Spleen (tissue), 11 donors: ENCODE measurements at regions not wholly inside any gene's neighbourhood (a gene's known extent, or its start where the extent isn't known, plus 50 kb on each side); places are given as distances from the start of the nearest gene placed in this dataset.

Source experiments
- DNase-seq: peaks from one replicate; pipeline ENCODE4 v3.0.0-alpha.2; 2020
- H3K27ac ChIP-seq, 8 donors: fragments of 200-600 bp; sonication (generic) in 7 of 8; 1 replicate in 4 of 8; 2 replicates in 4 of 8; pipeline versions ENCODE4 v1.5.0 to v1.8.0; 2016 to 2021; ENCODE audit warnings: inconsistent platforms in 4 of 8, mild to moderate bottlenecking in 4 of 8, moderate library complexity in 1 of 8
- H3K27me3 ChIP-seq, 7 donors: fragments of 200-600 bp; sonication (generic) in 6 of 7; replicated peaks in 1 of 7; 1 replicate in 4 of 7; 2 replicates in 3 of 7; pipeline versions ENCODE4 v1.5.0 to v1.8.0; 2016 to 2021; ENCODE audit warnings: inconsistent platforms in 3 of 7, mild to moderate bottlenecking in 1 of 7
- H3K36me3 ChIP-seq, 6 donors: fragments of 200-600 bp; sonication (generic) in 5 of 6; 1 replicate in 4 of 6; 2 replicates in 2 of 6; pipeline versions ENCODE4 v1.5.0 to v1.8.0; 2016 to 2021; ENCODE audit warnings: inconsistent platforms in 2 of 6
- H3K4me1 ChIP-seq, 6 donors: fragments of 200-600 bp; sonication (generic) in 5 of 6; 1 replicate in 3 of 6; 2 replicates in 3 of 6; pipeline versions ENCODE4 v1.5.0 to v1.8.0; 2016 to 2021; ENCODE audit warnings: inconsistent platforms in 3 of 6
- H3K4me3 ChIP-seq, 8 donors: fragments of 200-600 bp; sonication (generic) in 7 of 8; 1 replicate in 4 of 8; 2 replicates in 4 of 8; pipeline versions ENCODE4 v1.5.0 to v1.8.0; 2016 to 2021; ENCODE audit warnings: inconsistent platforms in 4 of 8, mild to moderate bottlenecking in 4 of 8, moderate library complexity in 2 of 8
- H3K9me3 ChIP-seq, 8 donors: fragments of 200-600 bp; sonication (generic) in 7 of 8; 1 replicate in 4 of 8; 2 replicates in 4 of 8; pipeline versions ENCODE4 v1.5.0 to v1.8.0; 2016 to 2021; ENCODE audit warnings: inconsistent platforms in 4 of 8
- POLR2A ChIP-seq, 3 donors: fragments of 450-650 bp; IDR thresholded peaks; one replicate each; pipeline ENCODE4 v1.5.1; 2017; ENCODE audit warnings: antibody characterized with exemption in 3 of 3, mild to moderate bottlenecking in 1 of 3
- POLR2AphosphoS5 ChIP-seq, 3 donors: sonication (generic); formaldehyde crosslinking; IDR thresholded peaks; one replicate each; pipeline ENCODE4 v1.5.1; 2017; ENCODE audit warnings: antibody characterized with exemption in 3 of 3
- WGBS, 5 donors: extraction: QIAGEN DNeasy Blood & Tissue Kit in 3 of 5; methylation state at CpG; one replicate each; pipeline versions ENCODE4 v1.1.5 to v1.1.7; 2013 to 2018; 5-methylcytosine and 5-hydroxymethylcytosine counted together
- intact Hi-C: fragments of 100-400 bp; cut with DNase I; formaldehyde crosslinking; loops from one replicate; pipeline ENCODE4 v1.15.0; 2023; ENCODE audit warnings: low total_unique reads
- TF ChIP-seq, protein P1 (sequence below), 11 experiments: fragments of 200-600 bp in 7 of 11; fragments of 450-650 bp in 4 of 11; sonication (generic) in 4 of 11; IDR thresholded peaks in 8 of 11; conservative IDR thresholded peaks in 3 of 11; 1 replicate in 7 of 11; 2 replicates in 4 of 11; pipeline versions ENCODE4 v1.4.0 to v1.8.0; 2016 to 2021; ENCODE audit warnings: antibody characterized with exemption in 11 of 11, inconsistent platforms in 4 of 11, mild to moderate bottlenecking in 1 of 11
- donor health status: healthy with polysubstance abuse.
- donor health status: DM: no; HTN: no; CAD: no; lungs with moderate emphysema.
- donor health status: DM: no; HTN: no; CAD: no.
- donor health status: Bipolar disorder and iron deficiency.
- donor health status: healthy.
- donor health status: DM: no; HTN: no; CAD: no.
- donor health status: DM: yes; HTN: yes; CAD: no.

DNA sequence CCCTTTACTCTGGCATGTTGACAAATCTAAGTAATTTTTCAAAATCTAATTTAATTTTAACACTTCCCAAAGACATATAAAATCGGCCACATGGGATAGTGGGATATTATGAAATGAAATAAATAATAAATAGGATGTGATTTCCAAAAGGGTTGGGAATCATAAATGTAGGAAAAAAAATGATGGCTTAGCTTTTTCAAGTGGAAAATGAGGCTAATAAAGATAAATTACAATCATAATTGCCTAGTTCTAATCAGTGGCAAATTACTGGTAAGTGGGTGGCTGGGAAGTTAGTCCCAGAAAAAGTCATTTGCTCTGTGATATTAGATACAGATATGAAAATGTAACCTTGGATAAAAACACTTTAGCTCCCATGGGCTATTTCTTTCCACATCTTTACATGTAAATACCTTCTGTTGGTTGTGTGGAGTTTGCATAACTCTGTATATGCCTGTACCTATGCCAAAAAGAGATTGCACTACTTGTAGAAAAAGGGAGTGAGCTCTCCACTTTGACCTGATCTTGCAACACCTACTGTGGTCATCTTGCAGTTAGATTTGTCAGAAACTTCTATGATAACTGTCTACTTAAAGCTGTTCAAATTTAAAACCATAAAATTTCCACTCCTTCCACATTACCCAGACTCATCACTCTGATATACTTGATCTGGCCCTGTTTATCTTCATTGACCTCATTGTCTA, 284.6 kb upstream of the KAZN start:
- WGBS, 5 donors, result 72 to 91% (median 80%) methylated on average over 1 of the region's 1 CpG
- H3K27me3 ChIP-seq, result peaks cover 0 to 9% (median 0%) of the 10 kb centered on the region in 7 donors
- no peak overlapping the region for H3K4me3 ChIP-seq
- DNase-seq, result no peak
- intact Hi-C loops, result no loop called here
- H3K27ac ChIP-seq, result no peak overlapping the region
- peaks cover 0 to 13% (median 3%) of the 10 kb centered on the region in 8 donors for H3K9me3 ChIP-seq
- H3K4me1 ChIP-seq, result no peaks in the 10 kb centered on the region
- TF ChIP-seq, protein P1, sequence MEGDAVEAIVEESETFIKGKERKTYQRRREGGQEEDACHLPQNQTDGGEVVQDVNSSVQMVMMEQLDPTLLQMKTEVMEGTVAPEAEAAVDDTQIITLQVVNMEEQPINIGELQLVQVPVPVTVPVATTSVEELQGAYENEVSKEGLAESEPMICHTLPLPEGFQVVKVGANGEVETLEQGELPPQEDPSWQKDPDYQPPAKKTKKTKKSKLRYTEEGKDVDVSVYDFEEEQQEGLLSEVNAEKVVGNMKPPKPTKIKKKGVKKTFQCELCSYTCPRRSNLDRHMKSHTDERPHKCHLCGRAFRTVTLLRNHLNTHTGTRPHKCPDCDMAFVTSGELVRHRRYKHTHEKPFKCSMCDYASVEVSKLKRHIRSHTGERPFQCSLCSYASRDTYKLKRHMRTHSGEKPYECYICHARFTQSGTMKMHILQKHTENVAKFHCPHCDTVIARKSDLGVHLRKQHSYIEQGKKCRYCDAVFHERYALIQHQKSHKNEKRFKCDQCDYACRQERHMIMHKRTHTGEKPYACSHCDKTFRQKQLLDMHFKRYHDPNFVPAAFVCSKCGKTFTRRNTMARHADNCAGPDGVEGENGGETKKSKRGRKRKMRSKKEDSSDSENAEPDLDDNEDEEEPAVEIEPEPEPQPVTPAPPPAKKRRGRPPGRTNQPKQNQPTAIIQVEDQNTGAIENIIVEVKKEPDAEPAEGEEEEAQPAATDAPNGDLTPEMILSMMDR (IDR thresholded peaks at IDR 0.05 in 8 of 11, conservative IDR thresholded peaks at IDR 0.05 in 3 of 11), result no peak
- TF ChIP-seq POLR2A (IDR thresholded peaks at IDR 0.05) (no peak), POLR2AphosphoS5 (IDR thresholded peaks at IDR 0.05) (no peak)
- H3K36me3 ChIP-seq, result no peaks in the 10 kb centered on the region

DNA sequence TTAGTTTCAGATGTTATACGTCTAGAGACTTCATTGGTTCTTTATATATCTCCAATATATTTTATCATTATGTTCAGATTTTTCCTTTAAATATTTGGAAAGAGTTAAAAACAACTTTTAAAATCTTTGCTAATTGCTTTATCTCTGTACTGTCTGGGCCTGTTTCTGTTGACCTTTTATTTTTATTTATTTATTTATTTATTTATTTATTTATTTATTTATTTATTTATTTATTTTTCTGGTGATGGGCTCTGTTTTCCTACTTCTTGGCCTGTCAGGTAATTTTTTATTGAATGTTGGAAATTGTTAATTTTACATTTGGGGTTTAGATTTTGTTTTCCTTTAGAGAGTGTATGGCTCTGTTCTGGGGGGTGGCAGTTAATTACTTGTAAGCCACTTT, 279.7 kb upstream of the KAZN start:
- no peak for TF ChIP-seq POLR2AphosphoS5 (IDR thresholded peaks at IDR 0.05)
- TF ChIP-seq, protein P1 (IDR thresholded peaks at IDR 0.05 in 8 of 11, conservative IDR thresholded peaks at IDR 0.05 in 3 of 11), result no peak
- TF ChIP-seq POLR2A (IDR thresholded peaks at IDR 0.05), result no peak
- H3K36me3 ChIP-seq, result no peaks in the 10 kb centered on the region
- no peak overlapping the region for H3K4me3 ChIP-seq
- 84 to 91% (median 89%) methylated on average over 1 of the region's 1 CpG for WGBS, 5 donors
- no peaks in the 10 kb centered on the region for H3K4me1 ChIP-seq
- peaks cover 0 to 17% (median 10%) of the 10 kb centered on the region in 8 donors for H3K9me3 ChIP-seq
- H3K27ac ChIP-seq, result no peak overlapping the region
- no peak for DNase-seq
- intact Hi-C loops, result no loop called here
- peaks cover 0 to 28% (median 0%) of the 10 kb centered on the region in 7 donors for H3K27me3 ChIP-seq

DNA sequence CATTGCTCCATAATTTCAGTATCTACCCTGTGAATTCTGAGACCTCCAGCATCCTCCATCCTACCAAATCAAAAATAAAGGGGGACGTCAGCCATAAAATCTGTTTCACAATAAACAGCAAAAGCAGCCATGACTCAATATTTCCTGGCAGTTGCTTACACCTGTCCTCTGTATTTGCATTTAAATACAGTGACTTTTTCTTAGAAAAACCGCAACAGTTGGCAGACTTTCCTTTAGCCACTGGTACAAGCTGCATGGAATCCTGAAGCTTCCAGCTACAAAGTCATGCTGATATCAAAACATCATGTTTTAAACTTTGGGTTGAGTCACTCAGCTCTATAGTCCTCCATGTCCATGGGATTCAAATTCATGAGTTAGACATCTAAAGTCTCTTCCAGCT, 278.0 kb upstream of the KAZN start:
- TF ChIP-seq POLR2AphosphoS5 (IDR thresholded peaks at IDR 0.05), result no peak
- no peak for TF ChIP-seq POLR2A (IDR thresholded peaks at IDR 0.05)
- TF ChIP-seq, protein P1 (IDR thresholded peaks at IDR 0.05 in 8 of 11, conservative IDR thresholded peaks at IDR 0.05 in 3 of 11), result no peak
- H3K4me3 ChIP-seq, result no peak overlapping the region
- H3K36me3 ChIP-seq, result no peaks in the 10 kb centered on the region
- no peak overlapping the region for H3K27ac ChIP-seq
- H3K4me1 ChIP-seq, result no peaks in the 10 kb centered on the region
- whole genome bisulfite sequencing, 5 donors, result 63 to 72% (median 69%) methylated on average over 2 of the region's 2 CpGs
- intact Hi-C loops, result no loop called here
- no peak for DNase-seq
- H3K9me3 ChIP-seq, result peaks cover 0 to 17% (median 10%) of the 10 kb centered on the region in 8 donors
- peaks cover 0 to 28% (median 0%) of the 10 kb centered on the region in 7 donors for H3K27me3 ChIP-seq

DNA sequence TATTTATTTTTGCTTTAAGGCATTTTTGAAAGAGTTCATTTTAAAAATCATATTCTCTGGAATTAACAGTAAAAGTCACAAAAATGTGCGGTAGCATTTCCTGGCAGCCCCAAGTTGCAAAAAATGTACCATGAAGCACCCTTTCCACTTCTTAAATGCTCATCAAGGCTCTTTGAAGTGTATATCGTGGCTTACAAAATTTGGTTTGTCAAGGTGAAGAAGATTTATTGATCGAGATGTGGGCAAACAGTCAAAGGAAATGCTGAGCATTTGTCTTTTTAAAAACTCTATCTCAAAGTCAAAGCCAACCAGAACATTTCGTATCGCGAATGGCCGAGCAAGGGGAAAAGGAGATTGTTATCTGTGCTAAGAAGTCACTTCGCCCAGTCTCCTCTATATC, 277.5 kb upstream of the KAZN start:
- Histone ChIP-seq H3K36me3 (no peaks in the 10 kb centered on the region), H3K4me1 (no peaks in the 10 kb centered on the region), H3K4me3 (no peak overlapping the region), H3K27ac (no peak overlapping the region), H3K9me3 (peaks cover 0 to 17% (median 10%) of the 10 kb centered on the region in 8 donors), H3K27me3 (peaks cover 0 to 33% (median 0%) of the 10 kb centered on the region in 7 donors)
- 69 to 79% (median 77%) methylated on average over 8 of the region's 8 CpGs for WGBS, 5 donors
- DNase-seq, result no peak
- TF ChIP-seq, protein P1 (IDR thresholded peaks at IDR 0.05 in 8 of 11, conservative IDR thresholded peaks at IDR 0.05 in 3 of 11), result no peak
- no peak for TF ChIP-seq POLR2AphosphoS5 (IDR thresholded peaks at IDR 0.05)
- TF ChIP-seq POLR2A (IDR thresholded peaks at IDR 0.05), result no peak
- intact Hi-C loops, result no loop called here
